ENCODE measurements at regions not wholly inside any gene's neighbourhood (a gene's known extent, or its start where the extent isn't known, plus 50 kb on each side); places are given as distances from the start of the nearest gene placed in this dataset.
"Not testable (repeated sequence)": the region's sequence is repeated elsewhere in the genome, so short reads cannot be mapped to it uniquely, and the experiment has no call there.

DNA sequence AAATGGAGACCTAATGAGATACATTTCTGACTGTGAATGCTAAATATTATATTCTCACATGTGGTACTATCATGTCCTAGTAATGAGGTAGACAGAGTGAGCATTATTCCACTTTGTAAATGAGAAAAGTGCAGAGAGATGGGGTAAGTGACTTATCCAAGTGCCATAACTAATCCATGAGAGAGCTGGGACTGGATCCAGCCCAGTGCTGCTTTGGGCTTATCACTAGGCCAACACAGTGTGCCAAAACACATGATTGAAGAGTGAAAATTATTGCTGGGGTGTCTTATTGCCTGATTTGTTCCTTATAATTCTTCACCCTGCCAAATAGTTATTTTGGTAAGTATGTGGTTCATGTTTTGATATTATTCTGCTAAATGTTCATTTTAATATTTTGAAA is 442.2 kb upstream of the GRAMD2B start:
- no peak overlapping the region for H3K27ac Mint-ChIP-seq
- H3K9me3 Mint-ChIP-seq = no peaks in the 10 kb centered on the region
- no peak overlapping the region for H3K4me3 Mint-ChIP-seq
- H3K36me3 Mint-ChIP-seq (ENCODE audit: low read depth) = no peaks in the 10 kb centered on the region
- intact Hi-C loops (cut with micrococcal nuclease) = no loop called here
- H3K4me1 Mint-ChIP-seq (ENCODE audit: low read depth) = no peaks in the 10 kb centered on the region
- no peak for DNase-seq (ENCODE audit: low spot score)
- no peaks in the 10 kb centered on the region for H3K27me3 Mint-ChIP-seq (ENCODE audit: insufficient read depth)

GRCh38 chr5:125987677-125988255 is 435.4 kb upstream of the GRAMD2B start:
- no peak for DNase-seq (ENCODE audit: low spot score)
- H3K27ac Mint-ChIP-seq = no peak overlapping the region
- H3K9me3 Mint-ChIP-seq = no peaks in the 10 kb centered on the region
- intact Hi-C loops (cut with micrococcal nuclease) = no loop called here
- no peak overlapping the region for H3K4me3 Mint-ChIP-seq
- H3K4me1 Mint-ChIP-seq (ENCODE audit: low read depth) = no peaks in the 10 kb centered on the region
- no peaks in the 10 kb centered on the region for H3K36me3 Mint-ChIP-seq (ENCODE audit: low read depth)
- H3K27me3 Mint-ChIP-seq (ENCODE audit: insufficient read depth) = no peaks in the 10 kb centered on the region

DNA sequence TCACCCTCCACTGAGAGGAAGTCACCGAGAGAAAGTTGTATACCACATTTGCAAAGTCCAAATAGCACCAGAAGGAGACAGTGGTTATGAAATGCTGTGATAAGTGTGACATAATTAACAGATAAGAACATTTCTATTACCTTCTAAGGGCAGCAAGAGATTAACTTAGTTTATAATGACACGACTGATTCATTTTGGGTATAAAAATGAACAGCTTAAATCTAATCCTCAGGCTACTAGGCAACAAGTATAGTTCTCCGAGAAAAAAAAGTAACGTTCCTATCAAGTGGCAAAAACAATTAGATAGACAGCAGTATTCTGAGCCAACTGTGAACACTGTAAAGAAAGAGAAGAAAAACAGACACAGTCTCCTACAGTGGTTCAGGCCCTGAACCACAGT is 431.2 kb upstream of the GRAMD2B start:
- Mint-ChIP-seq H3K4me1 (ENCODE audit: low read depth) (no peaks in the 10 kb centered on the region), H3K27ac (no peak overlapping the region), H3K9me3 (peaks cover 6% of the 10 kb centered on the region), H3K27me3 (ENCODE audit: insufficient read depth) (no peaks in the 10 kb centered on the region), H3K36me3 (ENCODE audit: low read depth) (no peaks in the 10 kb centered on the region), H3K4me3 (no peak overlapping the region)
- no peak for DNase-seq (ENCODE audit: low spot score)
- intact Hi-C loops (cut with micrococcal nuclease) = no loop called here

DNA sequence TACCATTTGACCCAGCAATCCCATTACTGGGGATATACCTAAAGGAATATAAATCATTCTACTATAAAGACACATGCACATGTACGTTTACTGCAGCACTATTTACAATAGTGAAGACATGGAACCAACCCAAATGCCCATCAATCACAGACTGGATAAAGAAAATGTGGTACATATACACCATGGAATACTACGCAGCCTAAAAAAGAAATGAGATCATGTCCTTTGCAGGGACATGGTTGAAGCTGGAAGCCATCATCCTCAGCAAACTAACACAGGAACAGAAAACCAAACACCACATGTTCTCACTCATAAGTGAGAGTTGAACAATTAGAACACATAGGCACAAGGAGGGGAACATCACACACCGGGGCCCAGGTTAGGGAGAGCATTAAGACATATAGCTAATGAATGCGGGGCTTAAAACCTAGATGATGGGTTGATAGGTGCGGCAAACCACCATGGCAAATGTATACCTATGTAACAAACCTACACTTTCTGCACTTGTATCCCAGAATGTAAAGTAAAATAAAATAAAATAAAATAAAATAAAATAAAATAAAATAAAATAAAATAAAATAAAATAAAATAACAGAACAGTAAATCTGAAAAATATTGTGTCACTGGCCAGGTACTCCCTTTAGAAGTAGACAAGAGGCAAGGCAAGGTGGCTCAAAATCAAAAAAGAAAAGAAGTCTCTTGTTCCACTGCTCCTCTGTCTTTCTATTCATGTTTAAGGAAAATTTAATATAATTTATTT is 423.8 kb upstream of the GRAMD2B start:
- DNase-seq (ENCODE audit: low spot score); H3K27me3 Mint-ChIP-seq (ENCODE audit: insufficient read depth); H3K27ac Mint-ChIP-seq; H3K4me3 Mint-ChIP-seq; H3K36me3 Mint-ChIP-seq (ENCODE audit: low read depth); H3K4me1 Mint-ChIP-seq (ENCODE audit: low read depth); intact Hi-C loops (cut with micrococcal nuclease); H3K9me3 Mint-ChIP-seq: not testable (repeated sequence)

- Mint-ChIP-seq H3K27ac (no peak overlapping the region), H3K36me3 (ENCODE audit: low read depth) (no peaks in the 10 kb centered on the region), H3K4me1 (ENCODE audit: low read depth) (no peaks in the 10 kb centered on the region), H3K4me3 (no peak overlapping the region), H3K27me3 (ENCODE audit: insufficient read depth) (no peaks in the 10 kb centered on the region), H3K9me3 (peaks cover 8% of the 10 kb centered on the region)
- no peak for DNase-seq (ENCODE audit: low spot score)
- intact Hi-C loops (cut with micrococcal nuclease) = no loop called here
These were observed 422.7 kb upstream of the GRAMD2B start for GRCh38 chr5:126000507-126000906.

GRCh38 chr5:126002222-126002897 is 420.8 kb upstream of the GRAMD2B start:
- DNase-seq (ENCODE audit: low spot score) = no peak
- Mint-ChIP-seq H3K27me3 (ENCODE audit: insufficient read depth) (no peaks in the 10 kb centered on the region), H3K36me3 (ENCODE audit: low read depth) (no peaks in the 10 kb centered on the region), H3K4me3 (no peak overlapping the region), H3K27ac (no peak overlapping the region), H3K9me3 (no peaks in the 10 kb centered on the region), H3K4me1 (ENCODE audit: low read depth) (no peaks in the 10 kb centered on the region)
- intact Hi-C loops (cut with micrococcal nuclease) = no loop called here

- no peak overlapping the region for H3K27ac Mint-ChIP-seq
- no peaks in the 10 kb centered on the region for H3K36me3 Mint-ChIP-seq (ENCODE audit: low read depth)
- H3K4me3 Mint-ChIP-seq = no peak overlapping the region
- no peaks in the 10 kb centered on the region for H3K9me3 Mint-ChIP-seq
- no peak for DNase-seq (ENCODE audit: low spot score)
- no peaks in the 10 kb centered on the region for H3K4me1 Mint-ChIP-seq (ENCODE audit: low read depth)
- intact Hi-C loops (cut with micrococcal nuclease) = no loop called here
- no peaks in the 10 kb centered on the region for H3K27me3 Mint-ChIP-seq (ENCODE audit: insufficient read depth)
These were observed 419.9 kb upstream of the GRAMD2B start for GRCh38 chr5:126003309-126003708.

DNA sequence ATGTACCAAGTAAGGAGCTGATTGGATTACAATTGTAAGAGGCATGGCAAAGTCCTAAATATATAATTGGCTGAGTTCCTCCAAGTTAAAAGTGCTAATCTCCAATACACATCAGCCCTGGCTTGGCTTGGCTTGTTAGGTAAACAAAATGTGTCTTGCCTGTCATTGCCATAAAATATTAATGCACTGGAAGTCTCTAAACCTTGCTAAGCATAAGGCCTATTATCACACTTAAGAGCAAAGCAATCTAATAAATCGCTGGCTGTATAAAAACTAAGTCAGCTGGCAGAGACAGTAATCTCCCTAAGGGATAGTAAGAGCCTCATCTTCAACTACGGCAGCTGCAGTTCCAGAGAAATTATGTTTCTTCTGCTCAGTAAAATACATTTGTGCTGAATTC is 418.6 kb upstream of the GRAMD2B start:
- DNase-seq (ENCODE audit: low spot score) = no peak
- Mint-ChIP-seq H3K4me1 (ENCODE audit: low read depth) (no peaks in the 10 kb centered on the region), H3K27me3 (ENCODE audit: insufficient read depth) (no peaks in the 10 kb centered on the region), H3K36me3 (ENCODE audit: low read depth) (no peaks in the 10 kb centered on the region), H3K27ac (no peak overlapping the region), H3K9me3 (no peaks in the 10 kb centered on the region), H3K4me3 (no peak overlapping the region)
- intact Hi-C loops (cut with micrococcal nuclease) = no loop called here

DNA sequence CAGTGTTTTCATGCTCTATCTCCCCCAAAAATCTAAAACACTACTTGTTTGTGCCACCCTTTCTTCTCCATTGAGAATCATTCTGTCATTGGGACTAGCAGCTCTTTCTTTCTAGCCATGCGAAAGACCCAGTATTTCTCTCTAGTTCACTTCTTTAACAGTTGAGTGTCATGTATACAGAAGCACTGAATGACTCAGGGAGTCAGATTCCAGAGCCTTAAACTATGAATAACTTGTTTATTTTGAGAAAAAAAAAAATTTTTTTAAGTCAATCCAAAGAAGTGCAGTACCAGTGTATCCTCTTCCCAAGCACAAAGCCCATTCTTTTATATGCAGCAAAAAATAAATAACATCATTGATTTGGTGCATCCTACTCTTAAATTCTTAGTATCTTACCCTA is 415.4 kb upstream of the GRAMD2B start:
- no peaks in the 10 kb centered on the region for H3K9me3 Mint-ChIP-seq
- H3K27me3 Mint-ChIP-seq (ENCODE audit: insufficient read depth) = no peaks in the 10 kb centered on the region
- no peak for DNase-seq (ENCODE audit: low spot score)
- H3K4me3 Mint-ChIP-seq = no peak overlapping the region
- no peaks in the 10 kb centered on the region for H3K4me1 Mint-ChIP-seq (ENCODE audit: low read depth)
- no peaks in the 10 kb centered on the region for H3K36me3 Mint-ChIP-seq (ENCODE audit: low read depth)
- no peak overlapping the region for H3K27ac Mint-ChIP-seq
- intact Hi-C loops (cut with micrococcal nuclease) = no loop called here

DNA sequence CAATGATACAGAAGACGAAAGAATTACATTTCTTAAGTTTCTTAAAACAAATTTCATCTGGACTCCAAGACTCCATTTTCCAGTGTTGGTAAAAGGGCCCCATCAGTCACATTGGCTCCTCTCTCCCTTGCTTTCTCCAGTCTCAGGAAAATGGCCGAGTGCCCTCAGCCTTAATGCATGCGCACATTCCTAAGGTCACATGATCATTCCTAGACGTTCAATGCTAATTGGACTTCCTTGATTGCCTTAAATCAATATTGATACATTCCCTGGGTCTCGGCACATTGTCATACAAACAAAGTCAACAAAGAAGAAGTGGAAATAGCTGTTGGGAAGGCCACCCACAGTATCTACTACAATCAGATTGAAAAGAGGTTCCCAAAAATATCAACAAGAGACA is 413.6 kb upstream of the GRAMD2B start:
- Mint-ChIP-seq H3K27me3 (ENCODE audit: insufficient read depth) (no peaks in the 10 kb centered on the region), H3K36me3 (ENCODE audit: low read depth) (no peaks in the 10 kb centered on the region), H3K4me3 (no peak overlapping the region), H3K9me3 (no peaks in the 10 kb centered on the region), H3K4me1 (ENCODE audit: low read depth) (no peaks in the 10 kb centered on the region), H3K27ac (no peak overlapping the region)
- no peak for DNase-seq (ENCODE audit: low spot score)
- intact Hi-C loops (cut with micrococcal nuclease) = no loop called here

- H3K27ac Mint-ChIP-seq; DNase-seq (ENCODE audit: low spot score); H3K9me3 Mint-ChIP-seq; H3K4me3 Mint-ChIP-seq; intact Hi-C loops (cut with micrococcal nuclease); H3K4me1 Mint-ChIP-seq (ENCODE audit: low read depth); H3K36me3 Mint-ChIP-seq (ENCODE audit: low read depth); H3K27me3 Mint-ChIP-seq (ENCODE audit: insufficient read depth): not testable (repeated sequence)
These were observed 411.7 kb upstream of the GRAMD2B start for GRCh38 chr5:126011526-126011925.

DNA sequence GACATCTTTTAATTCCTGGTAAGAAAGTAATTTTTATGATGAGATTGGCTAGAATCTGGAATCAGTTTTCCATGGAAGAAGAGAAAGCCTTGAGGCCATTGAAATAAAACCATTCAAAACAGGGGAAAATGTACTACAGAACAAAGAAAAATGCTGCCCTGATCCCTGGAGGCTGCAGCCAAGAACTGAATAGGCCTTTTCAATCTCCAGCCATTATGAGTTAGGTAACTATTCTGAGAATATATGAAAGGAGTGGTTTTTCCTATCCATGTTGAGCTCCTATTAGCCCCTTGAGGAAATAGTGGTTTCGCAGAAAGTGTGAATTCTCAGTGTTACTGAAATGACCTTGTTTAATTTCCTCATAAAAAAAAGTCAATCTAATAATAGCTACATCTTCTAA is 408.5 kb upstream of the GRAMD2B start:
- intact Hi-C loops (cut with micrococcal nuclease) = no loop called here
- H3K4me3 Mint-ChIP-seq = no peak overlapping the region
- no peak for DNase-seq (ENCODE audit: low spot score)
- H3K27ac Mint-ChIP-seq = no peak overlapping the region
- no peaks in the 10 kb centered on the region for H3K27me3 Mint-ChIP-seq (ENCODE audit: insufficient read depth)
- H3K9me3 Mint-ChIP-seq = no peaks in the 10 kb centered on the region
- no peaks in the 10 kb centered on the region for H3K4me1 Mint-ChIP-seq (ENCODE audit: low read depth)
- no peaks in the 10 kb centered on the region for H3K36me3 Mint-ChIP-seq (ENCODE audit: low read depth)

DNA sequence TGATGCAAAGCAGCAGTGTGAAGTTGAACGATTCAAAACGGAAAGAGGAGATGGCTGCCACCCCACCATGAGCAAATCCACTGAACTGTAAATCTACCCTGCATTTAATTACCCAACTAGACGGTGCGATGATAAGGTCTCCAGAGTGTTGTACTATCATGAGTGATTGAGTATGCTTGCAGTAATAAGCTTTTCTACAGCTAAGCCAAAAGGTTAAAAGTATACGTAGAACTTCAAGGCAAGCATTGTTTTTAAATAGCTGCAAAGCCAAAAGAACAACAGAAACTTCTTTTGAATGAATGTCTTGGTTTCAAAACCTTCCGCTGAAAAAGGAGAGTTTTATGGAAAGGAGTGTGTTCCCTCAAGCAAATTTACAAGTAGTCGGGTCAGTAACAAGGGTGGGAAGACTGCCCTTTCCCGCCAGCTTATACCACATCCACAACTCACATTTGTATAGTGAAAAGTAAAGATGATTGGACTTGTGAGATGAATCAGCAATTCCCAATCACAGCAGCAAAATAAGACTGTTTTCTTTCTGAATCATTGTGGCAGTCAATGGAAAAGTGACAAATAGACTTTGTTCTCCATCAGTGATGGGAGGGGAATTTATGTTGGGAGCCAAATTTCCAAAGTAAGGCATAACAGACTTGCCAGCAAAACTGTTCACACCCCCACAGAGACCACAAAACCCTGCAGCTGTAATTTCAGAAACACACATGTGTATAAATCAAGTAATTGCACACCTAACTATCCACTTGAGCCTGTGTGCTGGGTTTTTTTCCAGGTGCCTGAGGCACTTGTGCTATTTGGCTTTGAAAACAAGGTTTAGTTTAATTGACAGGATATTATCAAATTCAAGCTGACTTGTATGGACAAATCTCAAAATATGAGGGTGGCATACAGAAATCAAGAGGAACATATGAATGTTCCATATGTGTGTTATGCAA is 407.7 kb upstream of the GRAMD2B start:
- no peaks in the 10 kb centered on the region for H3K4me1 Mint-ChIP-seq (ENCODE audit: low read depth)
- no peak overlapping the region for H3K27ac Mint-ChIP-seq
- H3K27me3 Mint-ChIP-seq (ENCODE audit: insufficient read depth) = no peaks in the 10 kb centered on the region
- H3K4me3 Mint-ChIP-seq = no peak overlapping the region
- H3K36me3 Mint-ChIP-seq (ENCODE audit: low read depth) = no peaks in the 10 kb centered on the region
- DNase-seq (ENCODE audit: low spot score) = no peak
- intact Hi-C loops (cut with micrococcal nuclease) = no loop called here
- H3K9me3 Mint-ChIP-seq = no peaks in the 10 kb centered on the region

All from activated T-helper 1 cell treated with anti-CD3 and anti-CD28 coated beads, Interleukin-12 subunit alpha, Interleukin-12 subunit beta, Interleukin-2, Interleukin-4 antibody, amounts not matched to agents 30 ng/mL and 10 ng/mL and 1 ng/mL, durations not matched to agents 14 hours and 24 hours and 36 hours (primary cell).